ENCODE measurements at regions not wholly inside any gene's neighbourhood (a gene's known extent, or its start where the extent isn't known, plus 50 kb on each side); places are given as distances from the start of the nearest gene placed in this dataset.

- no peak for DNase-seq
Observed at GRCh38 chr2:105617631-105618350, 126.9 kb upstream of the NCK2 start.

- no peak for DNase-seq
Observed at GRCh38 chr2:105615305-105615704, 129.4 kb upstream of the NCK2 start.

- DNase-seq, result no peak
Observed at GRCh38 chr2:105611811-105612424, 132.8 kb upstream of the NCK2 start.

GRCh38 chr2:105611333-105611637 is 133.4 kb upstream of the NCK2 start:
- no peak for DNase-seq

GRCh38 chr2:105610576-105611332 is 134.0 kb upstream of the NCK2 start:
- no peak for DNase-seq

GRCh38 chr2:105609746-105610402 is 134.8 kb upstream of the NCK2 start:
- DNase-seq, result no peak

- DNase-seq, result no peak
Observed at GRCh38 chr2:105607920-105608504, 136.7 kb upstream of the NCK2 start.

GRCh38 chr2:105606081-105606480 is 138.6 kb upstream of the NCK2 start:
- DNase-seq, result no peak

GRCh38 chr2:105604938-105605337 is 139.8 kb upstream of the NCK2 start:
- no peak for DNase-seq

- DNase-seq, result no peak
Observed at GRCh38 chr2:105600949-105601794, 143.5 kb upstream of the NCK2 start.

GRCh38 chr2:105600602-105600948 is 144.1 kb upstream of the NCK2 start:
- DNase-seq, result no peak

- no peak for DNase-seq
Observed at GRCh38 chr2:105600037-105600442, 144.7 kb upstream of the NCK2 start.

- DNase-seq, result no peak
Observed at GRCh38 chr2:105598829-105599698, 145.6 kb upstream of the NCK2 start.

- DNase-seq, result no peak
Observed at GRCh38 chr2:105597806-105598803, 146.6 kb upstream of the NCK2 start.

- no peak for DNase-seq
Observed at GRCh38 chr2:105597011-105597805, 147.5 kb upstream of the NCK2 start.

- no peak for DNase-seq
Observed at GRCh38 chr2:105596411-105596921, 148.2 kb upstream of the NCK2 start.

GRCh38 chr2:105595536-105595935 is 149.2 kb upstream of the NCK2 start:
- no peak for DNase-seq

GRCh38 chr2:105593221-105593967 is 151.3 kb upstream of the NCK2 start:
- DNase-seq, result no peak

Data from fibroblast of skin of back (primary cell).